Stimulated activated CD4-positive, alpha-beta T cell treated with anti-CD3 and anti-CD28 coated beads, Interleukin-4, amount 100 ng/mL, for 4 hours (primary cell): ENCODE measurements at regions not wholly inside any gene's neighbourhood (a gene's known extent, or its start where the extent isn't known, plus 50 kb on each side); places are given as distances from the start of the nearest gene placed in this dataset.

Source experiments
- DNase-seq, 2 experiments: peaks; one replicate each; pipeline ENCODE4 v3.0.0-alpha.2; 2020

DNA sequence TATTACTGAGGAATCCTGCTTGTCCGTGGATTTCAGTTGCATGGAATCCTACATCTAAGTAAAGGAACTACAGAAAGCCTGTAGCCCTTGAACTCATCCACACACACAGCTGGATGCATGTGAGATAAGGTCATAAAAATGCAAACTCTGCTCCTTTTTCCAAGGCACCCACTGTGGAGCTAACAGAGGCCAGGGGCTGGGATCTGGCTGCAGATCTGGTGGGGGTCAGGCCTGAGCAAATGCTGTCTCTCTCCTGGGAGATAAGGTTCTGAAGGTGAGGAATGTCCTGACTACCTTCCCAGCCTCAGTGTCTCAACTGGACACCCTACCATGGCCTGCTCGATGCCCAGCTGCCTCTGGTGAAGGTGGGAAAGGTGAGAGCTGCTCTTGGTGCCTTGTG lies 321.5 kb downstream of the LRFN2 start:
- DNase-seq, result no peak

DNA sequence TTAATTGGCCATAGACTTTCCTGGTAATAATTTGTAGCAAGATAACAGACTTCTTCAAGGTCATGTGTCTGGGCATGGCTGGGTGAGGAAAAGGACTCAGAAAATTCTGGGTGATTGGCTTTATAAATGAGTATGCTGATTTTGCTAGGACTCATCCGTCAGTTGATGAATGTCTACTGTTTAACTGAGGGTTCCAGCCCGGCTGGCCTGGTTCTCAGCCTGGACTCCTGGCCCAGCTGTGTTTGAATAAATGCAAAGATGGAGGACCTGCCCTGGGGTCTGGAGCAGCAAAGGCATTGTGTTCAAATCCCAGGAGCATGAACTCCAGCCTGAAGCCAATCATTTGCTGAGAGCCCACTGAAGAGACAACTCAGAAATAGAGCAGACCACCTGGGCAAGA lies 323.2 kb downstream of the LRFN2 start:
- no peak for DNase-seq

DNA sequence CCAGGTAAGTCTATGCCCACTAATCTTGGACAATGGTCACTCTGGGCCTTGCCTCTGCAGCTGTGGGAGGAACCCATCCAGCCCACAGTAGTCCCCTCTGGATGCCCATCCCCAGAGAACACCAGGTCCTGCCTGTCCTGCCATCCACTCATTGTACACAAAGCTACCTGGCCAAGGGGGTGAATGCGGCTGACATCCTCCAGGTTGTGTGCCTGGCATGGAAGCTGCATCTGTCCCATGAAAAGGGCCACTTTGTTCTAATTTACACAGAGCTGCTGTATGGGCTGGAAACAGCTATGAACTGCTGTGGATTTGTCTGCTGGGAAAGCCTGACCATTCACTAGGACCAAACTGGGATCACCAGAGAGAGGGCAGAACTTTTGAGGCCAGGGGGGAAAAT lies 324.8 kb downstream of the LRFN2 start:
- DNase-seq, result no peak

DNA sequence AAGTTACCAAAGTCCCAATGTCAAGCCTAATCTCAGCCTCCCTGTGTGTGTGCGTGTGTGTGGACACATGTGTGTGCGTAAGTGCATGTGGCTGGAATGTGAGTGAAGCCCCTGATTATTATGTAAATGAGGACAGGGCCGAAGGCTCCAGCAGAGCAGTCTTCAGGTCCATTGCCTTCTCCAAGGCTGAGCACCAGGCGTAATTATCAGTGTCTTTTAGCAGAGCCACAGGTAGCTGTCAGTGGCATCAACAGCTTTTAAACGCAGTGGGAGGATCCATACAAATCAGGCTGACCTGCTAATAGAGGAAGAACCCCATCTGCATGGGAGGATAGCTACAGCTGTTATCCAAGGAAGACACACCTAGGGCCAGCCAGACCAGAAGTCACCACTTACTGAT lies 324.3 kb upstream of the MOCS1 start:
- DNase-seq, result no peak

DNA sequence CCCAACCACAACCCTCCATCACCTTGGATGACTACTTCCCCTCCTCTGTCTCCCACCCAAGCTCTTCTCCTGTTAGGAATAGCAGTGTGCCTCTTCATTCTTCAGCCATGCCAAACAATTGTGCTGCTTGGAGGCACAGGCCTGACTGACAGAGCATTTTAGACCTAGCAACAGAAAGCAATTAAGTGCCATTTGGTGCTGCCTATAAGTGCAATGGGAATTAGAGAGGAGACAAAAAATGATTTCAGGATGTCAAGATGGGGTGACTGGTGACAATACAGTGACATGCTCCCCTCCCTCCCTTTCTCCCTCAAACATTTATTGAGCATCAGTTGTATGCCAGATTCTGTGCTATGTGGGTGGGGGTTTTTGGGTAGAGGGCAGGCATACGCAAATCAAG lies 322.6 kb upstream of the MOCS1 start:
- no peak for DNase-seq

DNA sequence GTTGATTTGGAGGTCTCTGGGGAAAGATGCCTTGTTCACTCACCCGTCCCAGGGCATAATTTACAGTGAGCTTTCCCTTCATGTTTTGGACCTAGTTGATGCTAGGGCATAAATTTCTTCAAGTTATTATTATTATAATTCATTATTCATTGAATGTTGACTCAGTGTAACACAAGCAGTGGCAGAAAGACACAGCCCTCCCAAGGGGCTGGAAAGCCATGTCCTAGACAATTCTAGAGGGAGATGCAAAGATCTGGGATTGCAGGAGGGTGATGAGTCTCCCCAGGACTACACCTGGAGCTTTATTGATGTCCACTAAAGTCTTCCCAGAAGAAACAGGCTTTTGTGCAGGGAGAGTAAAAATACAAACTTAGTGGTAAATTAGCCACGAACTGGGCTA lies 322.0 kb upstream of the MOCS1 start:
- DNase-seq, result no peak

DNA sequence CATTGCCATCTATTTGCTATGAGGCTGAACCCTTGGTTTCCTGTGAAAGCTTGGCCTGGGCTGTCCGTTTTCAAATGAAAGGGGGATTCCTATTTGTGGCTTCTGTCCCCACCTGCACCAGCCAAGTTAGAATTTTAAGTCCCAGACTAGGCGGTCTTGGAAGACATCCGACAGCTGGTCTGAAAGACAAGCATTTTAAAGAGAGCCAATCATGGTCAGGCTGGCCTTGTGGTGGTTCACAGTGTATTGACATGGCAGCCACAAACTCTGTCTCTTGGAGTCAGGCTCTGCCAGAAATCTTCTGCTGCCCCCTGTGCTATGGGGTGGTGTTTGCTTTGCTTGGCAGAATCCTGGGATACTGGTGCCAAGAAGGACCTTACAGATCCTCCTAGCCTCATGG lies 319.2 kb upstream of the MOCS1 start:
- DNase-seq, result no peak

DNA sequence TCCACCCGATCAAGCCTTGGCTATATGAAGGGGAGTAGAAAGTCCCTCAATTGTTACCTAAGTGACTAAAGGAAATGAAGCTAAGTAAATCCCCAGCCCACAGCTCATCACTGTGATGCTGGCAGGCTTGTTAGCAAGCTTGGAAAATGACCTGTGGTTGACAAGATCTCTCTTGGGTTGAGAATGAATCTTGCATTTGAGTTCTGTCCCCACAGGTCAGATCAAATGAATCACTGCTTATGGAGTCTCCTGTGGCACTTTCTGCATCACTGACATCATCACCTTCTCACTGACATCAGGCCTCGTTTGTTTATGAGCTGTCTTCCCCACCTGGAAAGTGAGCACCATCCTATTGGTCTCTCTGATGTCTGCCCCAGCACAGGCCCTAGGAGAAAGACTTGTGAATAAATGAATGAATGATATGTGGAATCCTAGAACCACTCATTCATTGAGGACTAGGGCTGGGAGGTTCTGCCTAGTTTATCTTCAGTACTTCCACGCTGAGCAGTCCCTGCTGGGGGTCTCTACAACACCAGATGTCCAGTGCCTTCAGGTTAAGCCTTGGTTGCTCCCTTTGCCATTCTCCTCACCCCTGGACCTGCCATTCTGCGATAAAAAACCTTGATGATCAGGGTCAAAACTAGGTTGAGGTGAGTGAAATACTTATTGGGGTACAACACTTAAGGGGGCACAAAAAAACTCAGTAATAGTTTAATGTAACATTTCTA lies 318.4 kb upstream of the MOCS1 start:
- DNase-seq, result no peak

DNA sequence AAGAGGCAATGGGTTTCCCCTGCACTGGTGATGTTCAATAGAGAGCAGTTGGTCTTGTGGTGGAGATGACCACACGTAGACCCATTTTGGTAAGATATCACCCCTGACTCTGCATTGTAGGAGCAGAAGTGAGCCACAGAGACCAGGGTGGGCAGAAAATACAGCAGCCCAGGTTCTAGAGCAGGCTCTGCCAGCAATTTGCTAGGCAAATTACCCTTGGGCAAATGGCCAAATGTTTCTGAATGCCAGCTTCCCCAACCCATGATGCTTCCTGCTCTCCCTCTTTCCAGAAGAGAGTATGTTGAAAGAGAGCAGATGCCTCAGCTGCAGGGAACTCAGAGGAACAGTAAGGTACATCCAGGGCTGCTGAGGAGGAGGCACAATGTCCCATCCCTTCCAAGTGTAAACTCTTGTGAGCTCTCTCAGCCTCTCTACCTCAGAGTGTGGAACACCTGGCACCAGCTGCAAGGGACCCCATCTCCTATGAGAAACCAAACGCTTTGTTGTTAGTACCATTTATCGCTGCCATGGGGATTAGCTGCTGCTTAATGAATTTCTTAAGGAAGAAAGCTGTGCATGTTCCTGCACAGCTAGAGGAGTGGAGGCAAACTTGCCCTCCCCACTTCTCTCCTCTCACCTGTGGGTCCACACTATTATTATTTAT lies 317.5 kb upstream of the MOCS1 start:
- no peak for DNase-seq

DNA sequence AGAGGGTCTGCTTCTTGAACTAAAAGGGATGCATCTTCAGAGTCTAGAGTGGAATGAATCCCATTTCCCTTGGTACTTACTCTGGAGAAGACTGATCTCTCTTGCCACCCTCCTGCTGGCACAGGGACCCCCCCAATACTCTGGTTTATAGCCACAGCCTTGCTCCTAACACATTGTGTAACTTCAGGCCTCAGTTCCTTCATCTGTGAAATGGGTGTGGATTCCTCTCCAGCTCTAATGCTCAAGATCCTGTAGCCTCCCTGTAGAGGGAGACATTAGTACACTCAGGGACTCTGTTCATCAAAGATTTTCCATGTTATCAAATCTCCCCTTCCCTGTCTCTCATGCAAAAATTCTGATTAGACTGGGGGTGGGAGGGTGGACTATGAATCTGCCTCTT lies 315.7 kb upstream of the MOCS1 start:
- no peak for DNase-seq

DNA sequence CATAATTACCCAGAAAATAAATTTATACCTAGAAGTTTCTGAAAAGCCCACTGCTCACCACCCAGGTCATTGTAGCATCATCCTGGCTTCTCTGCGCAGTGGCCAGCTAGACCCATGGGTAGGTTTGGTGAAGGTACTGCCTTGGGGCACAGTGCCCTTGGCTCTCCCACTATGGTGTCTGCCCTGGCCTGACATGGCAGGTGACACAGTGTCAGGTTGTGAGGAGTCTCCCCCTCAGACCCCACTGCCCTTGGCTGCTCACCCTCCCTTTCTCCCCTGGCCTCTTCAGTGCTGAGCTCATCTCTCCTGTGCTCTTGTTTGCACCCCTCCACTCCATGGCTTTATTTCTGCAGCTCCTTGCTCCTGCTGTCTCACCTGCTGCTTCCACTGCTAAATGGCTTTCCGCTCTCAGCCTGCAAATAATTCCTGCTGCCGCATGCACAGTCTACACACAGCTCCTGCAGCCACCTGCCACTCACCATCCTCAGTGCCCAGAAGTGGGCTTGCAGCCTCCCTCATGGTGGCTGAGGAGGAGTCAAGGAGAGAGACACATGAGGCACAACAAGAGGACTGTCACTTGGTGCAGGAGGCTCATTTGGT lies 313.4 kb upstream of the MOCS1 start:
- no peak for DNase-seq

DNA sequence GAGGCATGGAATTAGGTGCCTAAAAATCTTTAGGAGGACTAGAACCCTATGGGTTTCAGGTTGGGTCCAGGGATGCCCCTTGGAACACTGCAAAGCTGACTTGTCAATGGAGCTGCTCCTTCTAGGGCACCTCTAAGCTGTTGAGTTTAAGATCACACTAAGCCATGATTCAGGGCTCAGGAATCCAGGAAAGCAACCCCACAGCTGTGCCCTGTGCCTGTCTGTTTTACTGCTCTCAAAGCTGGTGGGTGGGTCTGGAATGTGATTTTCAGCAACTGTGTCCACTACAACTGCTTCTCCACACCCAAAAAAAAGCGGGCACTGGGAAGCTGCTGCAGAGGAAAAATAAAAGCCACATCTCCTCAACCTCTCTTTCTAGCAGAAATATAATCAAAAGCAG lies 310.4 kb upstream of the MOCS1 start:
- no peak for DNase-seq

DNA sequence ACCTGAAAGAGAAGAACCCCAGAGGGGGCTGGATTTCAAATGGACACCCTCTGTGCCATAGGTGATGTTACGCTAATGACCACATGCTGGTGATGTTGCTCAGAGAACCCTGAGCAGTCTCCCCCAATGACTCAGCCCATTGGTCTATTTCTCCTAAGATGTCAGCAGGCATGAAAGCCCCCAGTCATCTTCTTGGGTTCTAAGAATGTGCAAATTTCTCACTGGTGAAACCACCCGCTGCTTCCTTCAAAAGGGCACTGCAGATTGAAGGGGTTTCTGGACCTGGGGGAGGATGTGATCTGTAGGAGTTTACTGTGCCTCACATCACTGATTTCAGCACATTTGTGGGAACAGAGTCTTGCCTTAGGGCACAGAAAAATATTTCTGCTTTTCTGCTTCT lies 298.4 kb upstream of the MOCS1 start:
- no peak for DNase-seq

DNA sequence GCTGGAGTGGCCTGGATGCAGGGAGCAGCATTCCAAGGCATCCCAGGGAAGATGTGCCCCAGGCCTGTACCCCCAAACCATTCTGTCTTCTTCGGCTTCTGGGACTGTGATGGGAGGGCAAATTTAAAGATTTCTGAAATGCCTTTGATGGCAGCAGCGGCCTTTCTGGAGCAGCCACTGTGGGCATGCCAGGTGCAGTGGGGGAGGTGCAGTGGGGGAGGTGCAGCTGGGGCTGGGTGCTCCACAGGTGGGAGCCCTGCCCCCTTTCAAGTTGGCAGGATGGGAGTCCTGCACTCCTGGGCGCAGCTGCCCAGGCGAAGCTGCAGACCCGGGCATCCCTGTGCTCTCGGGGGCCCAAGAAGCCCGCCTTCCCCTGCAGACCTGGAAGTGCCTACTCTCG lies 293.5 kb upstream of the MOCS1 start:
- DNase-seq, result no peak

DNA sequence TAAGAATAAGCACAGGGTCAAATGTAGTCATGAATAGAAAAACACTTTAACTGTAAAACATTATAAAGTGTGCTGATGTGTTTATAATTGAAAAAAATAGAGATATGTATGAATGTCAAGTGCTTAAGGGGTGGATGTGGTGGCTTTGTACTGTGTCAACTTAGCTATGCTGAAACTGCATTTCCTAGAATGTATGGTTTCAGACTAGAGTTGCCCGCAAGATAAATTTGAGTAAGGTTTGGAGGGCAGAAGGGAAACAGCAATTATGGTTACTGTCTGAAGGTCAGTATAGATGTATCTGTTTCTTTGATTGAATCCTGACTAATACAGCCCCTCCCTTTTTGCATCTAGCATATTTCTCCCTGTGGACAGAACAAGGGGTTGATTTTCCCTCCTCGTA lies 288.1 kb upstream of the MOCS1 start:
- DNase-seq, result no peak

DNA sequence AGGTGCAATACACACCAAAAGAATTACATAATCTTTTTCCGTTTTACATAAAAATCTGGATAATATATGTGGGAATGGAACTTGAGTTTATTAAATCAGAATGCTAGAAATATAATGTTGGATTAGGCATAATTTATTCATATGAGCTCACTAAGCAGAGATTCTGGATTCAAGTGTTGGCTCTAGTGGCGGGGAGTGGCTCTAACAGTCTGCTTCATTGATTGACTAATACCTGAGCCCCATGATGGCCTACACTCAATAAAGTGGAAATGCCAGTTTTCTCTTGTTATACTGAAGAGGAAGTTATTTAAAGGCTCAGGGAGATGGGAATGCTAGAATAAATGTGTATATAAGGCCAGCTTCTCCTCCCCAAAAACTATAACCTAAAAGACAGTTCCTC lies 285.5 kb upstream of the MOCS1 start:
- DNase-seq, result no peak

DNA sequence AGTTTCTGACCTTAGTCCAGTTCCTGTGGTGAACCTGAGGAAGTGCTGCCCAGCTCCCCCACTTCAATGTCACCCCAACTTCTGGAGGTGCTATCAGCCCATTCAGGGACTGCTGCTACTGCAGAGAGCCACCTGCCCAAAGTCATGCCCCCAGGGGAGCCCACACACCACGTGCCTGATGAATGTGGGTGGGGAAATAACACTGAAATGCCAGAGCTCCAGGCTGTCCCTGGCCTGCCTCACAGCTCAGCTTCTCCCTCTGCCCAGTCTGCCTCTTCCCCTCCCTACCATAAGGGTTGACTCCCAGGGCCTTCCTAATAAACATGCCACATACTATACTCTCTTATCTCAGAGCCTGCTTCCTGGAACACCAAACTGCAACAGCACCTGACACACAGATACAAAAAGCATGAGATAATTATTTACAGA lies 276.4 kb upstream of the MOCS1 start:
- DNase-seq, result no peak

DNA sequence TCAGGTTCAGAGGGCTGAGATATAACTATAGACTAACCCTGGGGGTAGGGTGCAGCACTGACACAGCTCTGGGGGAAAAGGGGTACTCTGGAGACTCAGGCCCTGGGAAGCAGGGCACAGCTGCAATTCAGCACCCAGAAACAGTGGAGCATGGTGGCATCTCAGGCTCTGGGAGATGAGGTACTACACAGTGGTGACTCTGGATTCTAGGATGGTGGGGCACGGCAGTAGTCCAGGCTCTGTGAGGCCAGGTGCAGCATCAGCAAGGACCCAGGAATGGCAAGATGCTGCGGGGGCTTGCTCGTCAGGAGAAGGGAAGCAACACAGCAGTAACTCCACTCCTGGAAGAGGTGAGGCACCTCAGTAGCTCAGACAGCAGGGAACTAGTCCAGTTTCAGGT lies 271.5 kb upstream of the MOCS1 start:
- no peak for DNase-seq

DNA sequence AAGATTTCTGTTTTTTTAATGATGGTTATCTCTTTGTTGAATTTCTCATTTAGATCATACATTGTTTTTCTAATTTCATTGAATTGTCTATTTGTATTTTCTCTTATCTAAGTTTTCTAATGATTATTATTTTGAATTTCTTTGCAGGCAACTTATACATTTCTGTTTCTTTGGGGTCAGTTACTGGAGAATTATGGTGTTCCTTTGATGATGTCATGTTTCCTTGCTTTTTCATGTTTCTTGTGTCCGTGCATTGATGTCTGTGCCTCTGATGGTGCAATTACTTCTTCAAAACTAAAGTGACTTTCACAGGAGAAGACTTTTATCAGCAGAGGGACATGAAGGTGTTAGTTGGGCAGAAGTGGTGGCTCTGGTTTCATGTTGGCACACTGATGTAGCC lies 270.7 kb upstream of the MOCS1 start:
- DNase-seq, result no peak

DNA sequence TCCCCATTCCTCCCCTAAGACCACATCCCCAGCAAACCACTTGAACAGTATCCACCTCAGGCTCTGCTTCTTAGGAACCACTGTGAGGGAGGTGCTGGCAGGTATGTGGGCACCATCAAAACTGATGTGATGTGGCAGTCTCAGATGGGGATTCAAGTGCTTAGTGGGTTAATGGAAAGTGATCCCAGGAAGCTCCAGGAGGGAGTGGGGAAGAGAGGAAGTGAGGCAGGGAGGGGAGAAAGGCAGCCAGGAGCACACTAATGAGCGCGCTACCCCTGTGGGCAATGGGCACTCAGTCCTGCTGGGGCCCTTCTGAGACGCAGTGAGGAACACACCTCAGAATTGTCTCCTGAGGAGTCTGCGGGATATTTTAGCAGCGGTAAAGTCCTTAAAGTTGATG lies 263.1 kb upstream of the MOCS1 start:
- no peak for DNase-seq

DNA sequence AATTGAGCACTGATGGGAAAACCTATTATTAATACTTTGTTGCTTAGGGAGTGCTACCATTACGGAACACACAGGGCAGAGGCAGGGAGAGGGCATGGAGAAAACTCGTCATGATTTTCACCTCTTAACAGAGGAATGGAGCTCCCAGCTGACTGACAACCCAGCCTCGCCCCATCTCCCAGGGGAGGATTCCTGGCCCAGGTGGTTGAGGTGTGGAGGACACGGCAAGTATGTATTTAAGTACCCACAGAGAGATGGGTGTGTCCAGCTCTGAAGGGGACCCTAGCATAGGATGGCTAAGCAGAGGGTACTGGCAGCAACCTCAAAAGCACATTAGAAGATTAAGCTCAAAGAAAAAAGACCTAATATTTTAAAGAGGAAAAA lies 261.9 kb upstream of the MOCS1 start:
- no peak for DNase-seq

DNA sequence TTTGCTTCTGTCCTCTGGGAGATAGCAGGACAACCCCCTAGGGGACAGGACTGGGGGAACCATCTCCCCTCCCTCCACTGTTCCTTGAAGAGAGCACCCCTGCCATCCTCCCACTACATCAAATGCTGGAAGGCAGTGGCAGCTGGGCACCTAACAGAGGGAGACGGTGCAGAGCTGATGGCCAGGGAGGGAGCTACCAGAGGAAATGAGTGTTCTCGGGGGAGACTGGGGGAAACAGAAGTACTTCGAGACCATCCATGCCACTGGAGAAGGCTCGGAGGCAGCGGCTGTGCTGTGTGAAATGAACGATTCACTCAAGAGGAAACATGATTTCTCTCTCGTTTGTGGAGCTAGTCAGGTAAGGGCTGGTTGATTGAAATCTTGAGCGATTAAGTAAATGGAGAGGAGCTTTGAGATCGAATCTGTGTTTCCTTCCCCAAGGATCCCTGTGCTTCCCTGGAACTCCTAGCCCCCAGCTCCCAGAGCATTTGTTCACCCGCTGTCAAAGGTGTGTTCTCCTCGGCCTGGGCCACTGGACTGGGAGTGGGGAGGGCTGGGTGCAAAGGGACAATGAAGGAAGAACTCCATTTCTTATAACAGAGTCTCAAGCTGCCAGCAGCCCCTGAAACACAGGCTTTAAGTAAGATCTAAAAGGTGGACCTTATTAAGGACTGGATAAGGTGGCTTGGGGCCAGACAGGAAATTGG lies 261.3 kb upstream of the MOCS1 start:
- no peak for DNase-seq

DNA sequence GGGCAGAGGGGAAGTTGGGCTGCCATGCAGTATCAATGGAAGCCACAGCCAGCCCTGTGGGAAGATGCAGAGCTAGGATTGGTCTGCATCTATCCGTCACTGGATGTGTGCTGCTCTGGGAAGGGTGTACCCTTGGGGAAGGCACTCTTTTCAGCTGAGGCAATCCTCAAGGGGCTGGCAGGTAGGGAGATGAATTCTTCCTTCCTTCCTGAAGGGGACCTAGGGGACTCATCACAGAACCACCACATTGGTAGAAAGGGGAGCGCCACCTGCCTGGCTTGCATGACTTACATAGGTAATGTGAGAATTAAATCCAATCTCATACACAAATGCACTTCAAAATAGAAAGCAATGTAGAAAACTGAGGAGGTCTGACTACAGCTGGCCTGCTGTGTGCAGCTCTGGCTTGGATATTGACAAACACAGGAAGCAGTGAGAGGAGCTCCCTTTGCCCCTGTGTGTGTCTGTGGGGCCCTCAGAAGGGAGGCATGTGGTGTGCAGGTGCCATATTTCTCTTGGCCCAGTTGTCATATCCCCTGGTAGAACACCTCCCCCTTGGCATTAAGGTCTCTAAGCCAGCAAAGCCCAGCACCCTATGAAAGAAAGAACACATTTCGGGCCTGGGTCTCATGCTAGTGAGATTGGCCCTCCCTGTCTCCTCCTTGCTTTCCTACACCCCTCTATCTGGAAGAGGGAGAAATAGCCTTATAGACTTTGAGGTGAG lies 260.3 kb upstream of the MOCS1 start:
- DNase-seq, result no peak
